HCT116 (cell line): ENCODE measurements at regions not wholly inside any gene's neighbourhood (a gene's known extent, or its start where the extent isn't known, plus 50 kb on each side); places are given as distances from the start of the nearest gene placed in this dataset.

Experiments
- ATAC-seq: fragments of 200-7000 bp; cut with Tn5 transposase; 2 replicates; pipeline ENCODE4 v1.9.1; 2020; ENCODE audit warnings: mild to moderate bottlenecking, moderate library complexity
- BruUV-seq: library from RNA; stranded (reverse); fragments of 400-500 nt; replicated peaks from 2 replicates; lab custom pipeline; 2021; lab: Mats Ljungman, UMichigan
- CTCF ChIA-PET: fragments of 300-600 bp; sonication (Branson Sonifier 250); formaldehyde crosslinking; loops from one replicate; lab custom pipeline; 2021; ENCODE audit warnings: antibody characterized with exemption; lab: Charles Lee
- POLR2A ChIA-PET: fragments of 300-600, 350-600 bp; sonication (Branson Sonifier 250); formaldehyde crosslinking; loops from one replicate; lab custom pipeline; 2021; ENCODE audit warnings: antibody characterized with exemption; lab: Charles Lee
- RAD21 ChIA-PET, 2 experiments: fragments of 300-600 bp; sonication (Branson Sonifier 250); formaldehyde crosslinking; loops; one replicate each; lab custom pipeline; 2023; ENCODE audit warnings: low total read pairs in 2 of 2; ENCODE audit not compliant: uncharacterized antibody in 2 of 2, unreplicated experiment in 2 of 2, low non-redundant PET in 1 of 2; lab: Charles Lee
- DNase-seq: peaks from one replicate; pipeline ENCODE4 v3.0.0-alpha.2; 2010; ENCODE audit warnings: low read depth, low spot score
- H2AFZ ChIP-seq: fragments of 200-600 bp; shearing (Covaris generic), sonication (generic); 2 replicates; pipeline ENCODE4 v1.6.1; 2017; ENCODE audit warnings: low read depth, mixed run types, mixed read lengths, antibody characterized with exemption, low read length; ENCODE audit not compliant: poor library complexity, severe bottlenecking
- H3K27ac ChIP-seq: 2 replicates; pipeline ENCODE4 v1.5.1; 2012; ENCODE audit warnings: low read depth, low read length
- H3K27me3 ChIP-seq: fragments of 200-600 bp; sonication (generic); 2 replicates; pipeline ENCODE4 v1.6.1; 2016; ENCODE audit warnings: mixed run types, low read length, mixed read lengths; ENCODE audit not compliant: insufficient read depth
- H3K36me3 ChIP-seq, 2 experiments: fragments of 200-500 bp in 1 of 2; fragments of 200-600 bp in 1 of 2; sonication (Bioruptor generic) in 1 of 2; sonication (generic) in 1 of 2; 2 replicates each; pipeline versions ENCODE4 v1.5.1 to v1.6.1; 2014 to 2016; ENCODE audit warnings: low read length in 2 of 2, inconsistent platforms in 1 of 2, mixed read lengths in 1 of 2, mixed run types in 1 of 2; ENCODE audit not compliant: insufficient read depth in 2 of 2, control insufficient read depth in 1 of 2
- H3K4me1 ChIP-seq, 2 experiments: fragments of 200-600 bp in 1 of 2; sonication (generic) in 1 of 2; 2 replicates each; pipeline versions ENCODE4 v1.5.1 to v1.6.1; 2012 to 2017; ENCODE audit warnings: low read length in 2 of 2, inconsistent platforms in 1 of 2, mild to moderate bottlenecking in 1 of 2, mixed read lengths in 1 of 2, mixed run types in 1 of 2, moderate library complexity in 1 of 2; ENCODE audit not compliant: insufficient read depth in 2 of 2, control insufficient read depth in 1 of 2
- H3K4me2 ChIP-seq: fragments of 200-600 bp; sonication (generic); 2 replicates; pipeline ENCODE4 v1.6.1; 2017; ENCODE audit warnings: mixed run types, low read length, mixed read lengths
- H3K4me3 ChIP-seq, 2 experiments: fragments of 200-600 bp in 1 of 2; sonication (generic) in 1 of 2; replicated peaks in 1 of 2; 2 replicates each; pipeline ENCODE4 v1.5.1; 2011 to 2016; ENCODE audit warnings: low read length in 2 of 2, control low read depth in 1 of 2, low read depth in 1 of 2, mild to moderate bottlenecking in 1 of 2, mixed read lengths in 1 of 2, mixed run types in 1 of 2
- H3K79me2 ChIP-seq: fragments of 200-600 bp; sonication (generic); 2 replicates; pipeline ENCODE4 v1.6.1; 2017; ENCODE audit warnings: mild to moderate bottlenecking, mixed run types, low read length, moderate library complexity, mixed read lengths; ENCODE audit not compliant: insufficient read depth
- H3K9ac ChIP-seq: fragments of 200-600 bp; sonication (generic); 2 replicates; pipeline ENCODE4 v1.6.1; 2016; ENCODE audit warnings: low read length, mixed read lengths
- H3K9me2 ChIP-seq: fragments of 200-600 bp; sonication (generic), shearing (Covaris generic); 2 replicates; pipeline ENCODE4 v1.6.1; 2017; ENCODE audit warnings: mixed run types, mild to moderate bottlenecking, moderate library complexity; ENCODE audit not compliant: insufficient read depth
- H3K9me3 ChIP-seq, 2 experiments: fragments of 200-500 bp in 1 of 2; fragments of 200-600 bp in 1 of 2; sonication (Bioruptor generic) in 1 of 2; sonication (generic) in 1 of 2; 2 replicates each; pipeline ENCODE4 v1.6.1; 2014 to 2017; ENCODE audit warnings: low read length in 2 of 2, mixed read lengths in 2 of 2, inconsistent platforms in 1 of 2, low read depth in 1 of 2, mild to moderate bottlenecking in 1 of 2, mixed run types in 1 of 2, moderate library complexity in 1 of 2; ENCODE audit not compliant: control insufficient read depth in 1 of 2, insufficient read depth in 1 of 2
- H4K20me1 ChIP-seq: fragments of 200-600 bp; sonication (generic), shearing (Covaris generic); 2 replicates; pipeline ENCODE4 v1.6.1; 2017; ENCODE audit warnings: mixed run types, mild to moderate bottlenecking, moderate library complexity; ENCODE audit not compliant: insufficient read depth
- CEBPB ChIP-seq: IDR thresholded peaks from 2 replicates; pipeline ENCODE4 v1.6.1; 2012; ENCODE audit warnings: low read depth
- CTCF ChIP-seq, 3 experiments: fragments of 200-600 bp in 1 of 3; sonication (generic) in 1 of 3; IDR thresholded peaks in 2 of 3; conservative IDR thresholded peaks in 1 of 3; 2 replicates each; pipeline ENCODE4 v1.5.1; 2012 to 2017; ENCODE audit warnings: low read depth in 2 of 3, low read length in 2 of 3, antibody characterized with exemption in 1 of 3, borderline replicate concordance in 1 of 3, control low read depth in 1 of 3, mild to moderate bottlenecking in 1 of 3, mixed read lengths in 1 of 3, mixed run types in 1 of 3, moderate library complexity in 1 of 3; ENCODE audit not compliant: insufficient read depth in 1 of 3
- ELF1 ChIP-seq: IDR thresholded peaks from 2 replicates; pipeline ENCODE4 v1.6.1; 2012; ENCODE audit warnings: low read depth, borderline replicate concordance
- EZH2 ChIP-seq: fragments of 200-600 bp; sonication (generic); IDR thresholded peaks from 2 replicates; pipeline ENCODE4 v1.6.1; 2017; ENCODE audit warnings: antibody characterized with exemption, mixed run types
- EZH2phosphoT487 ChIP-seq: fragments of 200-600 bp; IDR thresholded peaks from 2 replicates; pipeline ENCODE4 v1.6.1; 2018; ENCODE audit warnings: antibody characterized with exemption, borderline replicate concordance
- JUND ChIP-seq: IDR thresholded peaks from 2 replicates; pipeline ENCODE4 v1.6.1; 2012
- MAX ChIP-seq: IDR thresholded peaks from 2 replicates; pipeline ENCODE4 v1.6.1; 2012
- POLR2A ChIP-seq: IDR thresholded peaks from 2 replicates; pipeline ENCODE4 v1.7.0; 2011; ENCODE audit warnings: borderline replicate concordance; ENCODE audit not compliant: insufficient read depth, insufficient read length; ENCODE audit errors: extremely low read depth
- RAD21 ChIP-seq: IDR thresholded peaks from 2 replicates; pipeline ENCODE4 v1.6.1; 2012; ENCODE audit warnings: low read depth, mild to moderate bottlenecking
- SIN3A ChIP-seq: IDR thresholded peaks from 2 replicates; pipeline ENCODE4 v1.6.1; 2012; ENCODE audit warnings: low read depth
- SP1 ChIP-seq: IDR thresholded peaks from 2 replicates; pipeline ENCODE4 v1.6.1; 2012; ENCODE audit warnings: low read depth
- SRF ChIP-seq: IDR thresholded peaks from 2 replicates; pipeline ENCODE4 v1.6.1; 2012; ENCODE audit warnings: low read depth
- YY1 ChIP-seq: IDR thresholded peaks from 2 replicates; pipeline ENCODE4 v1.6.1; 2011; ENCODE audit warnings: low read length, low read depth, moderate library complexity, mild to moderate bottlenecking; ENCODE audit not compliant: insufficient replicate concordance; ENCODE audit errors: extremely low read depth
- ZBTB33 ChIP-seq: IDR thresholded peaks from 2 replicates; pipeline ENCODE4 v1.6.1; 2011; ENCODE audit warnings: mild to moderate bottlenecking, low read length, moderate library complexity; ENCODE audit not compliant: insufficient replicate concordance; ENCODE audit errors: extremely low read depth
- ZFX ChIP-seq: fragments of 450-650 bp; IDR thresholded peaks from 2 replicates; pipeline ENCODE4 v1.6.1; 2017
- ZNF274 ChIP-seq: fragments of 200-500 bp; sonication (Bioruptor generic); IDR thresholded peaks from 2 replicates; pipeline ENCODE4 v1.6.1; 2014; ENCODE audit warnings: mild to moderate bottlenecking, low read depth, low read length, inconsistent platforms
- intact Hi-C: fragments of 100-400 bp; cut with micrococcal nuclease; formaldehyde crosslinking; loops from 2 replicates; pipeline ENCODE4 v1.10.0; 2022

- H3K9ac ChIP-seq = no peak overlapping the region
- H3K9me2 ChIP-seq = no peaks in the 10 kb centered on the region
- H4K20me1 ChIP-seq = no peaks in the 10 kb centered on the region
- no peak overlapping the region for H2AFZ ChIP-seq
- no TSS peak for BruUV-seq
- ChIA-PET CTCF (no interaction called here), RAD21 (no interaction called here), POLR2A (no interaction called here)
- H3K36me3 ChIP-seq = no peaks in the 10 kb centered on the region
- intact Hi-C loops = no loop called here
- H3K9me3 ChIP-seq = peaks cover 3 to 25% of the 10 kb centered on the region in 2 experiments; a peak in 3 of 4 replicates
- H3K27me3 ChIP-seq = no peaks in the 10 kb centered on the region
- no peak overlapping the region for H3K4me3 ChIP-seq
- H3K4me2 ChIP-seq = no peak overlapping the region
- DNase-seq = no peak
- no peak for TF ChIP-seq ELF1
- H3K79me2 ChIP-seq = no peaks in the 10 kb centered on the region
- no peak overlapping the region for H3K27ac ChIP-seq
- no peak for ATAC-seq
- no peaks in the 10 kb centered on the region for H3K4me1 ChIP-seq
Observed at GRCh38 chr3:74033806-74034205, 409.1 kb upstream of the PDZRN3 start.

DNA sequence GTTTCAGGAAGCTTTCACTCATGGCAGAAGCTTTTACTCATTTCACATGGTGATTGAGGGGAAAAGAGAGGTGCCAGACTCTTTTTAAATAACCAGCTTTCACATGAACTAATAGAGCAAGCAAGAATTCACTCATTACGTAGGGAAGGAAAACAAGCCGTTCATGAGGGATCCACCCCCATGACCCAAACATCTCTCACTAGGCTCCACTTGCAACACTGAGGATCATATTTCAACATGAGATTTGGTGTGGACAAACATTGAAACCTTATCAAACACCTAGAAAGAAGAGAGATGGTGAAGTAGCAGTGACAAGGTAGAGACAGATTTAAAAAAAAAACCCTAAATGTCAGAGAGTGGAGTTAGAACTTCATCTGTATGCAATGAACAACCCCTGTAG lies 408.6 kb upstream of the PDZRN3 start:
- Histone ChIP-seq H3K9me3 (peaks cover 3 to 27% of the 10 kb centered on the region in 2 experiments; a peak in 3 of 4 replicates), H3K27ac (no peak overlapping the region), H3K27me3 (no peaks in the 10 kb centered on the region), H2AFZ (no peak overlapping the region), H3K9me2 (no peaks in the 10 kb centered on the region), H3K9ac (no peak overlapping the region), H3K36me3 (no peaks in the 10 kb centered on the region), H3K4me1 (no peaks in the 10 kb centered on the region), H3K4me3 (no peak overlapping the region), H4K20me1 (no peaks in the 10 kb centered on the region), H3K4me2 (no peak overlapping the region), H3K79me2 (no peaks in the 10 kb centered on the region)
- no peak for TF ChIP-seq CTCF (IDR thresholded peaks at IDR 0.05 in 2 of 3, conservative IDR thresholded peaks at IDR 0.05 in 1 of 3; ENCODE audit: borderline replicate concordance in 1 of 3, insufficient read depth in 1 of 3, low read depth in 2 of 3, low read length in 2 of 3)
- no peak for TF ChIP-seq YY1
- no peak for TF ChIP-seq EZH2phosphoT487
- TF ChIP-seq POLR2A = no peak
- TF ChIP-seq RAD21 = no peak
- TF ChIP-seq JUND = no peak
- no peak for TF ChIP-seq EZH2
- TF ChIP-seq ZFX = no peak
- TF ChIP-seq CEBPB = no peak
- TF ChIP-seq ZBTB33 = no peak
- TF ChIP-seq SRF = no peak
- no peak for TF ChIP-seq ELF1
- TF ChIP-seq SP1 = no peak
- no peak for TF ChIP-seq MAX
- TF ChIP-seq SIN3A = no peak
- no peak for TF ChIP-seq ZNF274
- ChIA-PET CTCF (no interaction called here), POLR2A (no interaction called here), RAD21 (no interaction called here)
- intact Hi-C loops = no loop called here
- no TSS peak for BruUV-seq
- DNase-seq (no peak), ATAC-seq (no peak)
